ENCODE measurements at regions not wholly inside any gene's neighbourhood (a gene's known extent, or its start where the extent isn't known, plus 50 kb on each side); places are given as distances from the start of the nearest gene placed in this dataset.

DNA sequence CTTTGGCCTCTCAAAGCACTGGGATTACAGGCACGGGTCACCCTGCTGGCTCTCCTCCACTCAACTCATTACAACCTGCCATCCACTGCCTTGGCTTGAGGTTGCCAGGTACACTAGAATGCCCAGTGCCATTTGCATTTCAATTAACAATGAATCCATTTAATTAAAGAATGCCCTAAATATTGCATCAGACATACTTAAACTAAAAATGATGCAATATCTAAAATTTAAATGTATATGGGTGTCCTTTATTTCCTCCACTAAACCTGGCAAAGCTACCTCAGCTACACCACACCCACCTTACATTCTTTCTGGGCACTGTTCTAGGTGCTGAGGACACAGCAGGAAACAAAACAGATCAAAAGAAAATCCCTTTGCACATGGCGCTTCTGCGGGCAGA lies 382.2 kb upstream of the ZFHX3 start:
- Histone ChIP-seq H3K27ac (ENCODE audit: low read length) (no peak overlapping the region), H3K9me3 (replicated peaks; ENCODE audit: control insufficient read depth, low read depth, low read length) (no peaks in the 10 kb centered on the region), H3K36me3 (ENCODE audit: control insufficient read depth, insufficient read depth, low read length) (no peaks in the 10 kb centered on the region), H3K4me1 (ENCODE audit: control insufficient read depth, insufficient read depth, low read length) (peaks cover 11% of the 10 kb centered on the region), H3K27me3 (ENCODE audit: control insufficient read depth, insufficient read depth, low read length) (no peaks in the 10 kb centered on the region), H3K4me3 (ENCODE audit: low read length) (no peak overlapping the region)
- DNase-seq, result no peak
- WGBS (ENCODE audit: insufficient coverage), result 83% methylated on average over 1 of the region's 3 CpGs

DNA sequence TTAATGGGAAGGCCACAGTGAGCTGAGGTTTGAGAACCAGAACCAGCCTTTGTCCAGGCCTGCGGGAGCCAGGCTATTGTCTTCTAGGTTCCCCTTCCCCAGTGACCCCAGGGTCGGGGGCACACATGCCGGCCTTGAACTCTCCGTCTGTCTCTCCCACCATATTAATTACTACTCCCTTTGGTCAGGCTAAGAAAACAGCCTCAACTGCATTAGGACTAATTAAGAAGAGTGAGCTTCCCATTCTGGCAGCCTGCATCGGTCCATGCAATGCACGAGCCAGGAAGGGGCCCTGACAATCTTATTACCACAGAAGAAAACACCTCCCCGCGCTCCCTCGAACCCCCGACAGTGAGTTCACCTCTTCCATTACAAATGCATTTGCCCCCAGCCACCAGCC lies 380.2 kb upstream of the ZFHX3 start:
- no peak overlapping the region for H3K27ac ChIP-seq (ENCODE audit: low read length)
- no peak overlapping the region for H3K4me3 ChIP-seq (ENCODE audit: low read length)
- no peaks in the 10 kb centered on the region for H3K9me3 ChIP-seq (replicated peaks; ENCODE audit: control insufficient read depth, low read depth, low read length)
- no peak for DNase-seq
- peaks cover 4% of the 10 kb centered on the region for H3K4me1 ChIP-seq (ENCODE audit: control insufficient read depth, insufficient read depth, low read length)
- no peaks in the 10 kb centered on the region for H3K27me3 ChIP-seq (ENCODE audit: control insufficient read depth, insufficient read depth, low read length)
- 64% methylated on average over 10 of the region's 10 CpGs for WGBS (ENCODE audit: insufficient coverage)
- H3K36me3 ChIP-seq (ENCODE audit: control insufficient read depth, insufficient read depth, low read length), result no peaks in the 10 kb centered on the region

DNA sequence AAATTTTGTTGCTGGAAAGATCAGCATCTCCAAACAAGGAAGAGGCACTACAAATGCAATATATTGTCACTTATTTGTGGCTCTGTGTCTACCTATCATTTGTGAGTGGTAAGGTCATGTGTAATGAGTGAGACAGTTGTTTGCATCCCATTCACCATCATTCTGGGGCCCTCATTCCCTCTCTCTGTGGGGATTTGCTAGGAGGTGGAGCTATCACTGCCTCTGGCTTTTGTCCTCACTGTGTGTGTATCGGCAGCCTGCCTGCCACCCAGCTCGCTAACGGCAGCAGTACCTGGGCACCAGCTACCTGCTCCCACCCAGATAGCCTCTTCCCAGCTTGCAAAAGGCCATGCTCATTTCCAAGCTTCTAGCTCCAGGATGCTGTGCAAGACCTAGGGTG lies 379.2 kb upstream of the ZFHX3 start:
- Histone ChIP-seq H3K27me3 (ENCODE audit: control insufficient read depth, insufficient read depth, low read length) (no peaks in the 10 kb centered on the region), H3K27ac (ENCODE audit: low read length) (no peak overlapping the region), H3K4me3 (ENCODE audit: low read length) (no peak overlapping the region), H3K36me3 (ENCODE audit: control insufficient read depth, insufficient read depth, low read length) (no peaks in the 10 kb centered on the region), H3K4me1 (ENCODE audit: control insufficient read depth, insufficient read depth, low read length) (no peaks in the 10 kb centered on the region), H3K9me3 (replicated peaks; ENCODE audit: control insufficient read depth, low read depth, low read length) (no peaks in the 10 kb centered on the region)
- no peak for DNase-seq
- no CpG with 5 or more reads among the region's 3 CpGs for WGBS (ENCODE audit: insufficient coverage)

DNA sequence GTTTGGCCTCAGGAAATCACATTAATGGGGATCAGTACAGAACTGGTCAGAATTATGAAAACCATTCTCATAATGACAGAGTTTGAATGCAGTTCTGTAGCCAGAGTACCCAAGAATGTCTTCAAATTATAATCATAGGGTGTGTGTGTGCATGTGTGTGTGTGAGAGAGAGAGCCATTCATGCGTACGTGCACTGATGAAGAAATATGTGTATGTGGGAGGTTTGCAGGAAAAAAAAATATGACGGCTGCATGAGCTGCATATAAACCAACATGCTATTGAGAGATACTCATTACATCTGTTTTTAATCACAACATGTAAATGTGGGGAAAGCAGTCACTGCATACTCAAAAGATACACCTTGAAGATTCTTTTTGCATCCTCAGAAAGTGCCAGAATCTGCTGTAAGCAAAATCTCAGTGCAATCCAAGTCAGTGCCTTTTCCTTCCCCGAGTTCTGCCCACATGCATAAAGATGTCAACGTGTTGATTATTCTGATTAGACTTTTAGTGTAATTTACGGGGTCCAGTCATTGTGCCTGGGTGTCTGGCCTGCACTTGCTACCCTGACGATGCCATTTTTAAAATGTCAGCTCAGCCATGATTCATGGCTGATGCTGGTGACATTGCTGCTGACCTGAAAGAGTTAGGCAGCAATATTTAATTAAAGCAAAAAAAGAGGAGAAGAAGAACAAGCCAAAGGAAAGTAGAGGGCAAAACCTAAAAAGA lies 378.7 kb upstream of the ZFHX3 start:
- Histone ChIP-seq H3K4me1 (ENCODE audit: control insufficient read depth, insufficient read depth, low read length) (no peaks in the 10 kb centered on the region), H3K36me3 (ENCODE audit: control insufficient read depth, insufficient read depth, low read length) (no peaks in the 10 kb centered on the region), H3K27me3 (ENCODE audit: control insufficient read depth, insufficient read depth, low read length) (no peaks in the 10 kb centered on the region), H3K27ac (ENCODE audit: low read length) (no peak overlapping the region), H3K9me3 (replicated peaks; ENCODE audit: control insufficient read depth, low read depth, low read length) (no peaks in the 10 kb centered on the region), H3K4me3 (ENCODE audit: low read length) (no peak overlapping the region)
- no peak for DNase-seq
- WGBS (ENCODE audit: insufficient coverage), result 48% methylated on average over 4 of the region's 7 CpGs

DNA sequence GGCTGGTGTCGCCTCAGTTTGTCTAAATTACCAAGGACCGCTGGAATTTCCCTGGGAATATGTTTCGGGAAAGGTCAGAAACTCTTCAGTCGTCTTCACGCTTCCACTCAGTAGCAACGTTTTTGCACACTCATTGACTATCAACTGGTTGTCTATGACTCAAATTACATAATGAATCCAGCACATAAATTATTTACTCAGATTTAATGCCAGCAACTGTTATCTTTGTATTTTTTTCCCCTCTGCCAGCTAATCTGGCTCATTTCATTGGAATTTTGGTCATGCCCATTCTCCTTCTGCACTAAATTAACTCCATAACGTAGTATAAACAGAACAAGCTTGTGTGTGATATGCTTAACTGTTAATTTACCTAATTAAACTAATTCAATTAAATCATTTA lies 372.7 kb upstream of the ZFHX3 start:
- no peak for DNase-seq
- no peaks in the 10 kb centered on the region for H3K36me3 ChIP-seq (ENCODE audit: control insufficient read depth, insufficient read depth, low read length)
- H3K27me3 ChIP-seq (ENCODE audit: control insufficient read depth, insufficient read depth, low read length), result peaks cover 3% of the 10 kb centered on the region
- peaks cover 2% of the 10 kb centered on the region for H3K4me1 ChIP-seq (ENCODE audit: control insufficient read depth, insufficient read depth, low read length)
- H3K27ac ChIP-seq (ENCODE audit: low read length), result no peak overlapping the region
- WGBS (ENCODE audit: insufficient coverage), result 74% methylated on average over 6 of the region's 7 CpGs
- no peaks in the 10 kb centered on the region for H3K9me3 ChIP-seq (replicated peaks; ENCODE audit: control insufficient read depth, low read depth, low read length)
- no peak overlapping the region for H3K4me3 ChIP-seq (ENCODE audit: low read length)

DNA sequence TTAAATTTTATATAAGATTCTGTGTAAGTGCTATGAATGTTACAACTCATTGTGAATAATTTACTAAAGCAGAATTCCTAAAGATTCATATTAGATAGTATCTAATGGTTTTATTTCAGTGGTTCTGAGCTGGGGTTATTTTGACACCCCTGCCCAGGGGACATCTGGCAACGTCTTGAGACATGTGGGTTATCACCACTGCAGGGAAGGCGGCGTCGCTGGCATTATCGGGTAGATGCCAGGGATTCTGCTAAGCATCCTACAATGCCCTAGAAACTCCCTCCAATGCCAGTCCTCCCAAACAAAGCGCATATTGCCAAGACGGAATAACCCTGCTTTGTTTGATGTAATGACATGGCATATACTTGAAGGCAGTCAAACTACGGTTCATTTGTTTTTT lies 372.3 kb upstream of the ZFHX3 start:
- Histone ChIP-seq H3K4me1 (ENCODE audit: control insufficient read depth, insufficient read depth, low read length) (peaks cover 2% of the 10 kb centered on the region), H3K27me3 (ENCODE audit: control insufficient read depth, insufficient read depth, low read length) (peaks cover 6% of the 10 kb centered on the region), H3K9me3 (replicated peaks; ENCODE audit: control insufficient read depth, low read depth, low read length) (no peaks in the 10 kb centered on the region), H3K27ac (ENCODE audit: low read length) (no peak overlapping the region), H3K4me3 (ENCODE audit: low read length) (no peak overlapping the region), H3K36me3 (ENCODE audit: control insufficient read depth, insufficient read depth, low read length) (no peaks in the 10 kb centered on the region)
- WGBS (ENCODE audit: insufficient coverage), result 78% methylated on average over 6 of the region's 8 CpGs
- no peak for DNase-seq

DNA sequence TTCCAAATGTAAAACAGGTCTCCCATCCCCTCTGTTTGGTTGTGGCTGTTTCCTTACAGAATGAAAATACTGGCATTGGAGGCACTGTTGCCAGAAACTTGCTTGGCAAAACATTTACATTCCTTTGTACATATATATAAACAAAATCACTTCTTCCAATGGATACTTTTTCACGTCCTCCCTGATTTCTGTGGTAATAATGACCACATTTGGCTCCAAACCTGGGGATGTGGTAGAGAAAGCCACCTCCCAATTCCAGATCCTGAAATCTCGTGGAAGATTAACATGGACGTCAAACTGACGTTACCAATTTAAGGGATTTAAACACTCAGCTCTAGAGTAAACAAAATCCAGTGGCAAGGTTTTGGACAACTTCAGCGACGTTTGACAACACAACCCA lies 370.8 kb upstream of the ZFHX3 start:
- H3K4me3 ChIP-seq (ENCODE audit: low read length), result no peak overlapping the region
- 100% methylated on average over 2 of the region's 6 CpGs for WGBS (ENCODE audit: insufficient coverage)
- H3K27me3 ChIP-seq (ENCODE audit: control insufficient read depth, insufficient read depth, low read length), result peaks cover 6% of the 10 kb centered on the region
- no peaks in the 10 kb centered on the region for H3K9me3 ChIP-seq (replicated peaks; ENCODE audit: control insufficient read depth, low read depth, low read length)
- H3K4me1 ChIP-seq (ENCODE audit: control insufficient read depth, insufficient read depth, low read length), result peaks cover 2% of the 10 kb centered on the region
- H3K36me3 ChIP-seq (ENCODE audit: control insufficient read depth, insufficient read depth, low read length), result no peaks in the 10 kb centered on the region
- no peak for DNase-seq
- H3K27ac ChIP-seq (ENCODE audit: low read length), result no peak overlapping the region

DNA sequence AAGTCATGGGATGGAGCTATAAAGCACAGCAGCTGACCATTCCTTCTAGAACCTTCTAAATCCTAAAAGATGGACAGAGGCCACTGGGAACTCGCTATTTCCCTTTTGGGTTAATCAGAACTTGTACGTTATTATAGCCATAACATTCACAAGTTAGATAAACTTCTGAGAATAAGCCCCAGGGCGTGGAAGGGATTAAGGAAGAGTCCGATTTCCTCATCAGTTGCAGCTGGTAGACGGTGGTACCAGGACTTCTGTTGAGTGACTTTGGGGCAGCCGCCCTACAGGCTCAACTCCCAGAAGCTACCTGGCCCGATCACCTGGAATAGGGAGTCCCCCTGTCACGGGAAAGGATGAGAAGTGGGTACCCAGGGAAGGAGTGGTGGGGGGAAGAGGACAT lies 370.1 kb upstream of the ZFHX3 start:
- H3K27ac ChIP-seq (ENCODE audit: low read length), result no peak overlapping the region
- 60% methylated on average over 6 of the region's 8 CpGs for WGBS (ENCODE audit: insufficient coverage)
- H3K36me3 ChIP-seq (ENCODE audit: control insufficient read depth, insufficient read depth, low read length), result no peaks in the 10 kb centered on the region
- H3K27me3 ChIP-seq (ENCODE audit: control insufficient read depth, insufficient read depth, low read length), result peaks cover 6% of the 10 kb centered on the region
- no peak overlapping the region for H3K4me3 ChIP-seq (ENCODE audit: low read length)
- DNase-seq, result no peak
- H3K9me3 ChIP-seq (replicated peaks; ENCODE audit: control insufficient read depth, low read depth, low read length), result no peaks in the 10 kb centered on the region
- peaks cover 2% of the 10 kb centered on the region for H3K4me1 ChIP-seq (ENCODE audit: control insufficient read depth, insufficient read depth, low read length)

DNA sequence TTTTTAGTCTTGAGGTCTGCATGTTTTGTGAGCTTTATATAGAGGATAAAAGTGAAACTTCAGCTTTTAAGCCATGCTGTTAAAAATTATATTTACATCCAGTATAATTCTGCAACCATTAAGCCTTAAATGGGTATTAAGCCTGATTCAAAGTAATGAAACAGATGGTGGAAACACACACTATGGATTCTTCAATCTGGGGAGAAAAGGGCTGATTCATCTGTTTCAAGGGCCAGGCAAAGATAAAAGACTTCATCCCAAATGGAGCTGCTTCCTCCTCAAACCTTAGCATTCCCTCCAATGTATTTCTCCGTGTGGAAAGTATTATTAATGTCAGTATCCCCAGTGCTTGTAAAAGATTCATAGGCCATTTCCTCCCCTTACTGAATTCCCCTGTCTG lies 367.4 kb upstream of the ZFHX3 start:
- H3K4me3 ChIP-seq (ENCODE audit: low read length), result no peak overlapping the region
- peaks cover 3% of the 10 kb centered on the region for H3K4me1 ChIP-seq (ENCODE audit: control insufficient read depth, insufficient read depth, low read length)
- no peak overlapping the region for H3K27ac ChIP-seq (ENCODE audit: low read length)
- no peaks in the 10 kb centered on the region for H3K9me3 ChIP-seq (replicated peaks; ENCODE audit: control insufficient read depth, low read depth, low read length)
- H3K36me3 ChIP-seq (ENCODE audit: control insufficient read depth, insufficient read depth, low read length), result no peaks in the 10 kb centered on the region
- DNase-seq, result no peak
- WGBS (ENCODE audit: insufficient coverage), result no CpG with 5 or more reads among the region's 1 CpG
- H3K27me3 ChIP-seq (ENCODE audit: control insufficient read depth, insufficient read depth, low read length), result peaks cover 6% of the 10 kb centered on the region

DNA sequence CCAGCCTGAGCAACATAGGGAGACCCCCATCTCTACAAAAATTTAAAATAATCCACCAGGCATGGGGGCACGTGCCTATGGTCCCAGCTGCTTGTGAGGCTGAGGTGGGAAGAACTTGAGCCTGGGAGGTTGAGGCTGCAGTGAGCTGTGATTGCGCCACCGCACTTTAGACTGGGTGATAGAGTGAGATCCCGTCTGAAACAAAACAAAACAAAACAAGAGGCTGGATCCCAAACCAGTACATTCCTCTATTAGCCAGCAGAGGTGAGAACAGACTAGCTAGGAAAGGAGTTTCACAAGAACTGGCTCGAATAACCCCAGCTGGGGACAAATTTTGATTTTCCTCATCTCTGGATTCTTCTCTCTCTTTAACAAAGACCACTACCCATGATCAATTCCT lies 366.7 kb upstream of the ZFHX3 start:
- Histone ChIP-seq H3K4me3 (ENCODE audit: low read length) (no peak overlapping the region), H3K9me3 (replicated peaks; ENCODE audit: control insufficient read depth, low read depth, low read length) (no peaks in the 10 kb centered on the region), H3K27me3 (ENCODE audit: control insufficient read depth, insufficient read depth, low read length) (peaks cover 6% of the 10 kb centered on the region), H3K27ac (ENCODE audit: low read length) (no peak overlapping the region), H3K4me1 (ENCODE audit: control insufficient read depth, insufficient read depth, low read length) (peaks cover 3% of the 10 kb centered on the region), H3K36me3 (ENCODE audit: control insufficient read depth, insufficient read depth, low read length) (no peaks in the 10 kb centered on the region)
- no peak for DNase-seq
- WGBS (ENCODE audit: insufficient coverage), result no CpG with 5 or more reads among the region's 5 CpGs

DNA sequence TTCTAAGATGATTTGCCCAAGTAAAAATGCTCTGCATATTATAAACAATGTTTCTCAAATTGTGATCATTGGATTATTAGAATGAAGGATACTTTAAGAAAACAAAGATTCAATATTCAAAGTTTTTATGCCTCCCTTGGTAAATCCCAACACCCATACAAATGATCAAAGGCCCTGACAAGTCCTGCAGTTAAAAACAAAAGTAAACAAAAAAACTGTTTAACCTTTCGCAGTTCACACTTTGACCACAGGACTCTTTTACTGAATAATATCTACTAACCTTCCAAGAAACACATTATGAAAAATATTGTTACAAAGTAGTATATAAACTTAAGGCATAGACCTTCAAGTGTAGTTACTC lies 365.9 kb upstream of the ZFHX3 start:
- no CpG with 5 or more reads among the region's 1 CpG for WGBS (ENCODE audit: insufficient coverage)
- peaks cover 6% of the 10 kb centered on the region for H3K4me1 ChIP-seq (ENCODE audit: control insufficient read depth, insufficient read depth, low read length)
- DNase-seq, result no peak
- H3K9me3 ChIP-seq (replicated peaks; ENCODE audit: control insufficient read depth, low read depth, low read length), result no peaks in the 10 kb centered on the region
- H3K4me3 ChIP-seq (ENCODE audit: low read length), result no peak overlapping the region
- H3K27ac ChIP-seq (ENCODE audit: low read length), result no peak overlapping the region
- peaks cover 3% of the 10 kb centered on the region for H3K27me3 ChIP-seq (ENCODE audit: control insufficient read depth, insufficient read depth, low read length)
- no peaks in the 10 kb centered on the region for H3K36me3 ChIP-seq (ENCODE audit: control insufficient read depth, insufficient read depth, low read length)
